ENCODE measurements at regions not wholly inside any gene's neighbourhood (a gene's known extent, or its start where the extent isn't known, plus 50 kb on each side); places are given as distances from the start of the nearest gene placed in this dataset.

DNA sequence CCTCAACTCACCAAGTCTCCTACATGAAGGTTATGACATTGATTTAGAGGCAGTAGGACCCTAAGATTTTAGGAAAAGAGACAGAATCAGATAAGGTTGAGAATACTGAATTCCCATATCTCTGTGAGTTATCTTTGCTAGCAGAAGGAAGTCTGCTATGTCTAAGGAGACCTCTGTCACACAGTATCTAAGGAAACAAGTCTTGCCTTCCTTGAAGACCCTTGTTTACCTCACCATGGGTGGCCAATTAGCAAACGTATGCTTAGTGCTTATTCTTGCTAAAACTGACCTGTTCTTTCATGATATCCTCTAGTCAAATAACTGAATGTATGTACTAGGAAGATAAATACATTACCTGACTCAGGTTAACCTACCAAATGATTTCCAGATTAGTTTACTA is 855.4 kb upstream of the SLITRK1 start:
- TF ChIP-seq, protein P1, sequence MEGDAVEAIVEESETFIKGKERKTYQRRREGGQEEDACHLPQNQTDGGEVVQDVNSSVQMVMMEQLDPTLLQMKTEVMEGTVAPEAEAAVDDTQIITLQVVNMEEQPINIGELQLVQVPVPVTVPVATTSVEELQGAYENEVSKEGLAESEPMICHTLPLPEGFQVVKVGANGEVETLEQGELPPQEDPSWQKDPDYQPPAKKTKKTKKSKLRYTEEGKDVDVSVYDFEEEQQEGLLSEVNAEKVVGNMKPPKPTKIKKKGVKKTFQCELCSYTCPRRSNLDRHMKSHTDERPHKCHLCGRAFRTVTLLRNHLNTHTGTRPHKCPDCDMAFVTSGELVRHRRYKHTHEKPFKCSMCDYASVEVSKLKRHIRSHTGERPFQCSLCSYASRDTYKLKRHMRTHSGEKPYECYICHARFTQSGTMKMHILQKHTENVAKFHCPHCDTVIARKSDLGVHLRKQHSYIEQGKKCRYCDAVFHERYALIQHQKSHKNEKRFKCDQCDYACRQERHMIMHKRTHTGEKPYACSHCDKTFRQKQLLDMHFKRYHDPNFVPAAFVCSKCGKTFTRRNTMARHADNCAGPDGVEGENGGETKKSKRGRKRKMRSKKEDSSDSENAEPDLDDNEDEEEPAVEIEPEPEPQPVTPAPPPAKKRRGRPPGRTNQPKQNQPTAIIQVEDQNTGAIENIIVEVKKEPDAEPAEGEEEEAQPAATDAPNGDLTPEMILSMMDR (IDR thresholded peaks at IDR 0.05; ENCODE audit: poor library complexity): no peak
- TF ChIP-seq EZH2 (IDR thresholded peaks at IDR 0.05; ENCODE audit: borderline replicate concordance): no peak
